HG02798 (cell line): ENCODE measurements at regions not wholly inside any gene's neighbourhood (a gene's known extent, or its start where the extent isn't known, plus 50 kb on each side); places are given as distances from the start of the nearest gene placed in this dataset.

Experiments
- ATAC-seq: cut with Tn5 transposase; IDR thresholded peaks from one replicate; pipeline ENCODE4 v1.9.1; 2021; ENCODE audit warnings: mild to moderate bottlenecking; ENCODE audit not compliant: unreplicated experiment, poor library complexity

DNA sequence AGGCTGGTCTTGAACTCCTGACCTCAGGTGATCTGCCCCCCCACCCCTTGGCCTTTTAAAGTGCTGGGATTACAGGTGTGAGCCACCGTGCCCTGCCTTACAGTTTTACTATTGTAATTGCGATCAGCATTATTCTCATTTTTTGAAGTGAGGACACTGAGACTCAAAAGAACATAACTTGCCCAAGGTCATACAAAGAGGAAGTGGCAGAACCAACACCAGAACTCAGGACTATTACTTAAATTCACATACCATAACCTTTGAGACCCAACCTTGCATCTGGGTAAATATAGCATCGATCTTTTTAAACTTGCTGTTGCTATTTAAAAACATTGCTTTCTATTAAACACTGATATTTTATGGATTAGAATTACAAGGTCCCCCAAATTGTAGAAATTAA, 54.2 kb downstream of the FOXI1 start:
- no peak for ATAC-seq

DNA sequence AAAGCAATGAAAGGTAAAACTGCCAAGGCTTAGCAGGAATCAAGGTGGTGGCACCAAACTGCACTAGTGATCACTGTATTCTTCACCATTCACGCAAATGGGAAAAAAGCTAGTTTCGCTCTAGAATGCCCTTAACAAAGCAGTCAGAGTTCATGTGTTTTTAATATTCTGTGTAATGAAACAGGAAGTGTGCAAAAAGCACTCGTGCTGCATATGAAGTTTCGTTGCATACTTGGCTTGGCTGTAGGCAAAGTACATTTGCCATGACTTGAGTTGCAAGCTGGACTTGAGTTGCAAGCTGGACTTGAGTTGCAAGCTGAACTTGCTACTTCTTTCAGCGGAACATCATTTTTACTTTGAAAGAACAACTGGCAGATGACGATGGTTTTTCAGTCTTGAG, 55.4 kb downstream of the FOXI1 start:
- peak; percentile 45 for ATAC-seq

DNA sequence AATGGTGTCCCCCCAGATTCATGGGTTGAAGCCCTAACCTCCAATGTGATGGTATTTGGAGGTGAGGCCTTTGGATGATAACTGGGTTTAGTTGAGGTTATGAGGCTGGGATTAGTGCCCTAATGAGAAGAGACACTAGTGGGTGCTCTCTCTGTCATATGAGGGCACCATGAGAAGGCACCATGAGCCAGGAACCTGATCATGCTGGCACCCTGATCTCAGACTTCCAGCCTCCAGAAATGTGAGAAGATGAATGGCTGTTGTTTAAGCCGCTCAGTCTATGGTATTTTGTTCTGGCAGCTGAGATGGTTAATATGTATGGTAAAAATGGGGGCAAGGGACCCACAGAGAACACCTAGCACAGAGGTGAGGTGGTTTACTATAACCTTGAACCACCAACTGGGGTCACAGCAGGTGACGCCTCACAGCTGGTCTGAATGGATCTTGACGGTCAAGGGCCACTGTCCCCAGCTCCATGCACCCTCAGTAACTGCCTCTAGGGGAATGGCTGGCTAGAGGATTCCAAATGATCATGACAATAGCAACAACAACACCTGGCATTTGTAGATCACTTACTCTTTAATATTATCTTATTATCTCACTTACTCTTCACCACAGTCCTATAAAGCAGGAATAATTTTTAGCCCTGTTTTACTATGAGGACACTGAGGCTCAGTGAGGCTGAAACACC, 57.1 kb downstream of the FOXI1 start:
- ATAC-seq, result no peak

DNA sequence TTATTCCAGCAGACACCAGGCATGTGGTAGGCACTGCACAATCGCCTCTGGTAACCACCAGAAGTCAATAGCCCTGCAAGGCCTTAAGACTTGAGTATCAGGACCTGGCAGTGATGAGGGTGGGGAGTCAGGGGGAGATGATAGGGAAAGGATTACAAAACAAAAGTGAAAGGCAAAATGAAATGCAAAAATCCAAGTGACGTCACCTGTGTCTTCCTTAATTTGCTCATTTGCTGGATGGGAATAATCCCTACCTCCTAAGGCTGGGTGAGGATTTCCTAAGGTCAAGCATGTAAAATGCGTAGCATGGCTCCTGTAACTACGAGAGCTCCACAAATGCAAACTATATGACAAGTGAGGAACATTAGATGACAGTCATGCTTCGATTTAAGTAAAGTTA, 58.4 kb downstream of the FOXI1 start:
- no peak for ATAC-seq

DNA sequence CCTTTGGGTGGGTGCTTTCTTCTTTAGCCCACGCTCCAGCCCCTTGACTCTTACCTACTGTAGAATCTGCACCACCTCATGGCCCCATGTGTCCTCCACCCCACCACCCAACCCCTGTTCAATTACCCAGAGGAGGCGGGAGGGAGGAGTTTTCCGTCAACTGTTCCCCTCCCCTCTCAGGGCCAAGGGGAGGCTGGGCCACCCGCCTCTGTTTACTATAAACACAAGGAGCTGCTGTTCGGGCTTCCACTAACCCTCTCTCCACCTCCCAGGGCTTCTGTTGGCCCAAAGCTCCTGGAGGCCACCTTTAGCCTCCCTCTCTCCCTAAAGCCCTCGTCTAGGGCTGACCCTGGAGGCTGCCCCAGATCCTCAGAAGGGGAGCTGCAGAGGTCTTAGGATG, 59.2 kb downstream of the FOXI1 start:
- no peak for ATAC-seq

DNA sequence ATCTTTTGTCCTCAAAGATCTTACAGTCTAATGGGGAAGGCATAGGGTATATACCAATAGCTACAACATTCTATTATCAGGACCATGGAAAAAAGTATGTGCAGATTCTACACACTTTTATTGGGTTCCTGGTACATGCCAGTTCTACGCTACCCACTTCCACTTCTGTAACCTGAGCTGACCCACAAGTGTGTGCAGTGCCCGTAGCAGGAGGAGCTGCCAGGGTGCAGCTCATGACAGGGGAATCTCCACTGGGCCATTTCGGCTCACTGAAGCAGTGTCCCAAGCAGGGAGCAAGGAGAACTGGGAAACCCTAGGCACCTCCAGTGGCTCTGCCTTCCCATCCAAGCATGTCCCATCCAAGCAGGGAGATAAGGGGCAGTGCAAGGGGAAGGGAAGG, 60.4 kb downstream of the FOXI1 start:
- ATAC-seq, result no peak

DNA sequence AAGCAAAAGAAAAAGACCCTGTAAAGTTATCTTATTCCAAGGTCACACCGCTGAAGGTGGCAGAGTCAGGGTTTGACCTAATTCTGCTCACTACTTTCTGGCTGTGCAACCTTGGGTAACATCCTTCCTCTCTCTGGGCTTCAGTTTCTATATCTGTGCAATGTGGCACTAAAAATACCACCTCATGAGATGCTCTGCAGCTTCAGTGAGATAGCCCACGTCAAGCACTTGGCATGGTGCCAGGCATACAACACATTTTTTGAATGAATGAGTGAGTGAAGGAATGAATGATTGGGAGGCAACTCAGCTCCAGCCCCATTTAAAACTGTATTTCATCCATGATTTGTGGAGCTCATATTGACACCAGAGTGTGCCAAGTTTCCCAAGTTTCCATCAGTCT, 62.3 kb downstream of the FOXI1 start:
- ATAC-seq, result no peak

DNA sequence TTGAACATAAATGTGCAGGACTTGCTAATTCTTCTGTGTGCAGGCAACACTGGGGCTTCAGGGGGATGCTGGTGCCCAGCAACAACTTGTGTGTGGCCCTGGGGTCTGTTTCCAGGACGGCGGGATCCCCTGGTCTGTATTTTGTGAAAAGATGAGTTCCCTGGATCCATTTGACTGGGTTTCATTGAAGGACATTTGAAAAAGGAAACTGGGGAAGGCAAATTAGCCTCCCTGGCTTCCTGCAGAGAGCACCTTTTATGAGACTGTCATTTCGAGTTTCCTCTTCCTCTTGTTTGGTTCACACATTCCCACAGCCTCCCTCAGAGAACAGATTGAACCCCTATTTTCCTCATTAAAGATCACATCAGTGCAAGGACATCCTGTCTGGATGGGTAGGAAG, 63.1 kb downstream of the FOXI1 start:
- ATAC-seq, result no peak

DNA sequence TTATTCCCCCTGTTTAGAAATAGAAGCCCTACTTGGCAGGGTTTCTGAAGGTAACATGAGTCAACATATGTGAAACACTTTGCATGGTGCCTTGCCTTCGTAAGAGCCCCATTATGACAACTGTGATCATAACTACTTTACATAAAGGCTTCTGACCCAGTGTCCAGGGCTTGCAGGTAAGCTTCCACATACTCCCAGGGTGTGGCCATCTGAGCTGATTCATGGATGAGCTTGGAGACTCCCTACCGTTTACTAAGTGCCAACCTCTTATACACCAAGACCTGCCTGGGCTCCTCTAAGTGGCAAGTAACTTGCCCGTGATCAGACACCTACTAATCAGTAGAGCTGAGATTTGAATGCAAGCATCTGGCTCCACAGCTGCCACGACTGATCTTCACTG, 62.8 kb upstream of the C5orf58 start:
- ATAC-seq, result no peak

DNA sequence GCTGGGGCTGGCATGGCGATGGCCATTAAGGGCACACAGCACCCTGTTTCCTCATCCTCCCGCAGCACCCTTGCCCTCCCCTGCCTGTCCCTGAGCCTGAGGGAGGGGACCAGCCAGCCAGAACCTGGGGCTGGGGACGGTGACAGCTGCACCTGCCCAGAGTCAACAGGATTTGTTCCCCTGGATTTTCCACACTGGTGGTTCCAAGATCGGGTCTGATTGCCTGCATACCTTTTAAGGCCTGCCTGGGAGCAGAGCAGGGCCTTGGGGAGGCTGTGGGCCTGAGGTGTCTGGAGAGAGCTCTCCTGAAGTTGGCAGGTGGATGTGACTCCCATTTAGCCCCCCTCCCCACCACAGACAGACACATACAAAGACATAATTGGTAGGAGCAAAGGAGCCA, 61.0 kb upstream of the C5orf58 start:
- ATAC-seq, result no peak

DNA sequence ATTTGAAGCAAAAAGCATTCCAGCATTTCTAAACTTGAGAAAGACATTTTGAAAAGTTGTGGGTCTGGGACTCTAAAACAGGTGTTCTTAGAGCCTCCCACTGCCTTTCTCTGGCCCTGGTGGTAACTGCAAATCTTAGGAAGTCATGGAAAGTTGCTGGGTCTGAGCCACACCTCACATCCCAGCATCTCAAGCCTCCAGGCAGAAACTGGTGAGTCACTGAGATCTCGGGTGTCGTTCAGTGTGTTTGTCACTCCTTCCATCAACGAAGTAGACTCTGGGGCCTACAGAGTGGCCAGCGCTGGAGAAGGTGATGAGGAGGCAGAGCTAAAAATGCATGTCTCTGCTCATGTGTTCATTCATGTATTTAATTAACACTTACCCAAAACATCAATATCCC, 59.6 kb upstream of the C5orf58 start:
- no peak for ATAC-seq

DNA sequence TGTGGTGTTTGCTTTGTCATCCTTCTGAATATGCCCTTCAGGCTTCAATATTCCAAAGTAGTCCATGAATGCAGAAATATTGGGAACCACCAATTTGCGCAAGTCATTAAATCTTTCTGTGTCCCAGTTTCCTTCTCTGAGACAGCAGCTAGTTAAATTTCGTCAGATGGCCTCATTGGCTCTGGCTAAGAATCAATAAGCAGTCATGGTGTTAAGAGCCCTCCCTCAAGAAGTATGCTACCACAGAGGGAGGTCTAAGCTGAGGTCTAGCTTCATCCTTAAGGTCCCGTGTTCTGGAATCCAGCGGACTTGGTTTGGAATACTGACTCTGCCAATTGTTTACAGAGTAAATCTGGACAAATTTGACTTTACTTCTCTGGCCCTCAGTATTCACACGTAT, 59.1 kb upstream of the C5orf58 start:
- ATAC-seq, result no peak

DNA sequence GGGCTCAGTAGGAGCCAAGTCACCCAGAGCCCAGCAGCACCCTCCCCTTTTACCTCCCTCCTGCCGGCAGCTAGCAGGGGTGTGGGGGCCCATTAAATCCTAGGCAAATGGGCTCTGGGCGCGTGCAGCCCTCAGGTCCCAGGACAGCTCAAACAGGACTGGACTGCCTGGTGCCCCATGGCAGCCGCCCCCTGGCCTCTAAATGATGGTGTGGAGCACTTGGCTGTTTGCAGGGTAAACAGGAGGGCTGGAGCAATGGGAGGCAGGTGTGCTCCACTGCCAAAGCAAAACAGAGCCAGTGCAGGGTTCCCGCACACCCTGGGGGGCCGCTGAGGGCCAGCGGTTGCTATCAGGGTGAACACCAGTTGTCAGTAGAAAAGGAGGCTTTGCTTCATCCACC, 55.9 kb upstream of the C5orf58 start:
- ATAC-seq, result no peak

DNA sequence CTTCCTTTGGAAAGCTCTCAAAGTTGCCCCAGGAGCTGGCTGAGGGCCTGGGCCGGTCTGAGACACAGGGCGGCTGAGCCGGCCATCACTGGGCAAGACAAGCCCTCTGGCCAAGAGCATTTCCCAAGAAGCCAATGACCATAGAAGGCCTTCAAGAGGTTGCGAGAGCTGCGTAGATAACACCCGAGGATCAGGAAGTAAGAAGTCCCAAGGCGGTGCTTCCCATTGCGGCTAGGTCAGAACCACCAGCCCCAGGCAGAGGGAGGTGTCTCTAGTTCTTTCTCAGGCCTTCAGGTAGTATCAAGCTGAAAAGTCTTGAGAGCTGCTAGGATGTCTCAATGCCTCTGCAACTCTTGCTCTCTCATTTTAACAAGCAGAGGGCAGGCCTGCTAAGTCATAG, 54.0 kb upstream of the C5orf58 start:
- no peak for ATAC-seq

DNA sequence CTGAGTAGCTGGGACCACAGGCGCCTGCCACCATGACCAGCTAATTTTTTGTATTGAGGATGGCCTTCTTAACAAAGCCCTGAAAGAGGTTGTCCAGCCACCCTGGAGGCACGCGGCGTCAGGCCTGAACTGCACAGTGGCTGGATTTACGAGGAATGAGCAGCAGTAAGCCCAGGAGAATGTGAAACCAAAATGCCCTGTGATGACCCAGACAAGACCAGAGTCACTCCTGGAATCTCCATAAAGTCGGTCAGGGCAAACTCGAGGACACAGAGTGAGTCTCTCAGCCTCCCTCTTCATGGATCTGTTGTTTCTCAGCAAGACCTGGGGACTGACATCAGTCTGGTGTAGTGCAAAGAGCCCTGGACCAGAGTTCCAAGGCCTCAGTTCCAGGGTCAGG, 53.2 kb upstream of the C5orf58 start:
- no peak for ATAC-seq

DNA sequence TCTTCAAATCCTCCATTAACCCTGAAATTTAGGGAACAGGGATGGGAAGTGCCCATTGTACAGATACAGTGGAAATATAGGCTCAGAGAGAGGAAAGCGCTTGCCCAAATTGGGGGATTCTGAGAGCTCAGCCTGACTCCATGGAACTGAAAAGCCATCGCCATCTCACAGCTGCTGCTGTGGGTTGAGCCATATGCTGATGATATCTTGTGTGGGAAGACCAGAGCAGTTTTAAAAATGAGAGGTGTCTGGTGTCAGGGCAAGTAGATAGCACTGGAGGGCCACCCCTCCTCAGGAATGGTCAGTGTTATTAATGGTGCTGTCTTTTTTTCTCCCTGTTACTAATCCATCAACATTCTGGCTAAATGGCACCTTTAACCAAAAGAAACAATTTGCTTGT, 50.9 kb upstream of the C5orf58 start:
- ATAC-seq, result no peak

DNA sequence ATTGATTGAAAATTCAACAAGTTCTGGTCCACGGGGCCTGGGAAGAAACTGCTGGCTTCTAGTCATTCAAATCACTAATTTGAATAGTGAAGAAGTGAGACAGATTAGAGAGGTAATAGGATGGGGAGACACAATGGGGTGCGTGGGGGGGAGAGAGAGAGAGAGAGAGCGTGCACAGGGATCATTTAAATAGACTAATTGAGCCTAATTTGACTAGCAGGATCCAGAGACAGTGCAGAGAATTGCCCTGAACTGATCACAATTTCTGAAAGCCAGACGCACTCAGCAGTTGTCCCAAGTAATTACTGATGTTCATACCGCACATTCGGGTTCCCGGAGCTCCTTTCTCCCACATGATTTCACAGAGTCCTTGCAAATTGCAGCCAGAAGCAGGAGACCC, 50.3 kb upstream of the C5orf58 start:
- no peak for ATAC-seq
